ENCODE measurements at regions not wholly inside any gene's neighbourhood (a gene's known extent, or its start where the extent isn't known, plus 50 kb on each side); places are given as distances from the start of the nearest gene placed in this dataset.

GRCh38 chr4:32140636-32141035 is 1420.5 kb downstream of the PCDH7 start:
- Histone ChIP-seq H4K20me1 (ENCODE audit: insufficient read depth, low read length) (no peaks in the 10 kb centered on the region), H3K9me3 (ENCODE audit: low read length) (no peaks in the 10 kb centered on the region; the same call in 1 of the 2 replicates), H3K4me1 (ENCODE audit: insufficient read depth, low read length, poor library complexity, severe bottlenecking) (no peaks in the 10 kb centered on the region), H3K4me3 (ENCODE audit: low read depth, low read length, poor library complexity, severe bottlenecking) (no peak overlapping the region), H3K27ac (ENCODE audit: low read depth, low read length, poor library complexity, severe bottlenecking) (no peak overlapping the region), H3K9me2 (ENCODE audit: insufficient read depth, low read length) (no peaks in the 10 kb centered on the region), H3K79me2 (ENCODE audit: insufficient read depth, low read depth, low read length) (no peaks in the 10 kb centered on the region), H2AFZ (ENCODE audit: low read length) (no peak overlapping the region), H3K4me2 (ENCODE audit: low read length) (no peak overlapping the region), H3K36me3 (ENCODE audit: insufficient read depth, low read length) (no peaks in the 10 kb centered on the region)
- POLR2A ChIA-PET, result no interaction called here
- no TSS peak for BruUV-seq (replicated peaks)
- TF ChIP-seq CTCF (conservative IDR thresholded peaks at IDR 0.05; ENCODE audit: low read length) (no peak), EZH2phosphoT487 (IDR thresholded peaks at IDR 0.05; ENCODE audit: borderline replicate concordance, low read depth, low read length) (no peak)
- CTCF ChIA-PET (ENCODE audit: unreplicated experiment), result no interaction called here
- intact Hi-C loops (cut with micrococcal nuclease; ENCODE audit: unreplicated experiment), result no loop called here
- DNase-seq (ENCODE audit: low spot score), result no peak

DNA sequence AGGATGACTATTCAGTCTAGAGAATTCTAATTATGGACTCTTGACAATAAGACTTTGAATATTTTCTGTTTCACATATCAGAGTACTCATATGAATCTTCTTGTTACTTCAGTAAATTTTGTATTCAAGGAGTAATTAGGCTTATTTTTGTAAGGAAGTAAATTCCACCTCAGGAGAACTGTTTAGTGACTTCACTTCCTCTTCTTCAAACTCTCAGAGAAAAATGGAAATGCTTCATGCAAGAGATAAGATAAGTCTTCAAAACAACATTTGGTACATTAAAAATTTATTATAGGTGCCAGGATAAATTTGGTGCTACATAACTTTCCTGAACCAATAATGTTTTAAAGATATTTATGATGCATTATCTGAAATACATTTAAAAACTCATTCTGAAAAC is 1421.9 kb downstream of the PCDH7 start:
- H3K9me2 ChIP-seq (ENCODE audit: insufficient read depth, low read length), result no peaks in the 10 kb centered on the region
- BruUV-seq (replicated peaks), result no TSS peak
- CTCF ChIA-PET (ENCODE audit: unreplicated experiment), result no interaction called here
- H2AFZ ChIP-seq (ENCODE audit: low read length), result no peak overlapping the region
- no peak overlapping the region for H3K4me2 ChIP-seq (ENCODE audit: low read length)
- H3K79me2 ChIP-seq (ENCODE audit: insufficient read depth, low read depth, low read length), result no peaks in the 10 kb centered on the region
- no peak overlapping the region for H3K4me3 ChIP-seq (ENCODE audit: low read depth, low read length, poor library complexity, severe bottlenecking)
- no peaks in the 10 kb centered on the region; the same call in 1 of the 2 replicates for H3K9me3 ChIP-seq (ENCODE audit: low read length)
- no peaks in the 10 kb centered on the region for H4K20me1 ChIP-seq (ENCODE audit: insufficient read depth, low read length)
- TF ChIP-seq CTCF (conservative IDR thresholded peaks at IDR 0.05; ENCODE audit: low read length) (no peak), EZH2phosphoT487 (IDR thresholded peaks at IDR 0.05; ENCODE audit: borderline replicate concordance, low read depth, low read length) (no peak)
- POLR2A ChIA-PET, result no interaction called here
- no peak overlapping the region for H3K27ac ChIP-seq (ENCODE audit: low read depth, low read length, poor library complexity, severe bottlenecking)
- no peaks in the 10 kb centered on the region for H3K4me1 ChIP-seq (ENCODE audit: insufficient read depth, low read length, poor library complexity, severe bottlenecking)
- intact Hi-C loops (cut with micrococcal nuclease; ENCODE audit: unreplicated experiment), result no loop called here
- DNase-seq (ENCODE audit: low spot score), result no peak
- H3K36me3 ChIP-seq (ENCODE audit: insufficient read depth, low read length), result no peaks in the 10 kb centered on the region

- Histone ChIP-seq H3K9me2 (ENCODE audit: insufficient read depth, low read length) (no peaks in the 10 kb centered on the region), H2AFZ (ENCODE audit: low read length) (no peak overlapping the region), H3K36me3 (ENCODE audit: insufficient read depth, low read length) (no peaks in the 10 kb centered on the region), H3K4me2 (ENCODE audit: low read length) (no peak overlapping the region), H3K4me1 (ENCODE audit: insufficient read depth, low read length, poor library complexity, severe bottlenecking) (no peaks in the 10 kb centered on the region), H3K27ac (ENCODE audit: low read depth, low read length, poor library complexity, severe bottlenecking) (no peak overlapping the region), H4K20me1 (ENCODE audit: insufficient read depth, low read length) (no peaks in the 10 kb centered on the region), H3K79me2 (ENCODE audit: insufficient read depth, low read depth, low read length) (no peaks in the 10 kb centered on the region), H3K4me3 (ENCODE audit: low read depth, low read length, poor library complexity, severe bottlenecking) (no peak overlapping the region), H3K9me3 (ENCODE audit: low read length) (no peaks in the 10 kb centered on the region)
- no peak for DNase-seq (ENCODE audit: low spot score)
- 0 out of 2 replicates have a peak, but pooled peaks have one; percentile 9 for TF ChIP-seq CTCF (conservative IDR thresholded peaks at IDR 0.05; ENCODE audit: low read length)
- TF ChIP-seq EZH2phosphoT487 (IDR thresholded peaks at IDR 0.05; ENCODE audit: borderline replicate concordance, low read depth, low read length), result no peak
- intact Hi-C loops (cut with micrococcal nuclease; ENCODE audit: unreplicated experiment), result no loop called here
- ChIA-PET POLR2A (interaction anchor here (2.0 kb wide), 1 partner anchor 14 kb away, joined by 6 read pairs; no protein-coding TSS in a partner anchor), CTCF (ENCODE audit: unreplicated experiment) (no interaction called here)
- BruUV-seq (replicated peaks), result no TSS peak
Measured at GRCh38 chr4:32145987-32146386, 1425.8 kb downstream of the PCDH7 start.
